Calu3 (cell line): ENCODE measurements at regions not wholly inside any gene's neighbourhood (a gene's known extent, or its start where the extent isn't known, plus 50 kb on each side); places are given as distances from the start of the nearest gene placed in this dataset.

ENCODE experiments used
- BruUV-seq: library from RNA; stranded (reverse); fragments of 400-500 nt; replicated peaks from 2 replicates; lab custom pipeline; 2021; lab: Mats Ljungman, UMichigan
- CTCF ChIA-PET: fragments of 300-600 bp; sonication (Branson Sonifier 250); formaldehyde crosslinking; loops from one replicate; lab custom pipeline; 2022; ENCODE audit warnings: antibody characterized with exemption; lab: Charles Lee
- DNase-seq: peaks from one replicate; pipeline ENCODE4 v3.0.0; 2022
- H3K27ac Mint-ChIP-seq: one replicate; pipeline ENCODE4 v1.8.0; 2022; ENCODE audit warnings: mixed read lengths; ENCODE audit not compliant: unreplicated experiment
- H3K27me3 Mint-ChIP-seq: one replicate; pipeline ENCODE4 v1.8.0; 2022; ENCODE audit warnings: mixed read lengths; ENCODE audit not compliant: unreplicated experiment
- H3K36me3 Mint-ChIP-seq: one replicate; pipeline ENCODE4 v1.8.0; 2022; ENCODE audit warnings: mild to moderate bottlenecking, moderate library complexity, mixed read lengths; ENCODE audit not compliant: insufficient read depth, unreplicated experiment
- H3K4me1 Mint-ChIP-seq: one replicate; pipeline ENCODE4 v1.8.0; 2022; ENCODE audit warnings: mild to moderate bottlenecking, low read depth, mixed read lengths; ENCODE audit not compliant: unreplicated experiment
- H3K4me3 Mint-ChIP-seq: one replicate; pipeline ENCODE4 v1.8.0; 2022; ENCODE audit warnings: mild to moderate bottlenecking, low read depth, moderate library complexity, mixed read lengths; ENCODE audit not compliant: unreplicated experiment
- H3K9me3 Mint-ChIP-seq: one replicate; pipeline ENCODE4 v1.8.0; 2022; ENCODE audit warnings: low read depth, mixed read lengths; ENCODE audit not compliant: unreplicated experiment
- CTCF ChIP-seq: fragments of 200-600 bp; IDR thresholded peaks from one replicate; pipeline ENCODE4 v1.8.0; 2022; ENCODE audit warnings: antibody characterized with exemption; ENCODE audit not compliant: unreplicated experiment
- intact Hi-C: fragments of 100-400 bp; cut with micrococcal nuclease; formaldehyde crosslinking; loops from one replicate; pipeline ENCODE4 v1.10.0; 2022; ENCODE audit not compliant: unreplicated experiment

- Mint-ChIP-seq H3K36me3 (no peaks in the 10 kb centered on the region), H3K4me3 (no peak overlapping the region), H3K9me3 (peaks cover 6% of the 10 kb centered on the region), H3K27me3 (no peaks in the 10 kb centered on the region), H3K4me1 (no peaks in the 10 kb centered on the region), H3K27ac (no peak overlapping the region)
- CTCF ChIA-PET: no interaction called here
- intact Hi-C loops: no loop called here
- BruUV-seq: no TSS peak
- DNase-seq: no peak
- TF ChIP-seq CTCF: no peak
Observed at GRCh38 chr5:2439608-2440007, 311.9 kb downstream of the IRX2 start.

- intact Hi-C loops: no loop called here
- BruUV-seq: no TSS peak
- H3K9me3 Mint-ChIP-seq: peaks cover 7% of the 10 kb centered on the region
- CTCF ChIA-PET: no interaction called here
- H3K4me3 Mint-ChIP-seq: no peak overlapping the region
- H3K27ac Mint-ChIP-seq: no peak overlapping the region
- H3K36me3 Mint-ChIP-seq: no peaks in the 10 kb centered on the region
- no peaks in the 10 kb centered on the region for H3K27me3 Mint-ChIP-seq
- H3K4me1 Mint-ChIP-seq: no peaks in the 10 kb centered on the region
- no peak for TF ChIP-seq CTCF
- DNase-seq: no peak
Observed at GRCh38 chr5:2433086-2433485, 318.4 kb downstream of the IRX2 start.

- no peak for DNase-seq
- H3K36me3 Mint-ChIP-seq: no peaks in the 10 kb centered on the region
- intact Hi-C loops: no loop called here
- CTCF ChIA-PET: no interaction called here
- H3K9me3 Mint-ChIP-seq: peaks cover 7% of the 10 kb centered on the region
- H3K4me3 Mint-ChIP-seq: no peak overlapping the region
- no peak for TF ChIP-seq CTCF
- H3K4me1 Mint-ChIP-seq: no peaks in the 10 kb centered on the region
- H3K27ac Mint-ChIP-seq: no peak overlapping the region
- no peaks in the 10 kb centered on the region for H3K27me3 Mint-ChIP-seq
- BruUV-seq: no TSS peak
Observed at GRCh38 chr5:2432076-2432920, 319.2 kb downstream of the IRX2 start.

- H3K4me3 Mint-ChIP-seq: no peak overlapping the region
- H3K36me3 Mint-ChIP-seq: no peaks in the 10 kb centered on the region
- H3K27ac Mint-ChIP-seq: no peak overlapping the region
- H3K27me3 Mint-ChIP-seq: no peaks in the 10 kb centered on the region
- peaks cover 7% of the 10 kb centered on the region for H3K9me3 Mint-ChIP-seq
- no peak for DNase-seq
- intact Hi-C loops: no loop called here
- CTCF ChIA-PET: no interaction called here
- BruUV-seq: no TSS peak
- no peak for TF ChIP-seq CTCF
- H3K4me1 Mint-ChIP-seq: no peaks in the 10 kb centered on the region
Observed at GRCh38 chr5:2430606-2431005, 320.9 kb downstream of the IRX2 start.
